GM12892 (cell line): ENCODE measurements at regions not wholly inside any gene's neighbourhood (a gene's known extent, or its start where the extent isn't known, plus 50 kb on each side); places are given as distances from the start of the nearest gene placed in this dataset.

Experiments used
- POLR2A ChIP-seq: IDR thresholded peaks from 2 replicates; pipeline ENCODE4 v1.6.1; 2011; ENCODE audit warnings: low read depth, low read length, control low read depth
- TAF1 ChIP-seq: IDR thresholded peaks from 2 replicates; pipeline ENCODE4 v1.6.1; 2011; ENCODE audit warnings: low read depth, mild to moderate bottlenecking, control low read depth, low read length, borderline replicate concordance

GRCh38 chr21:38909109-38909508, 103.4 kb downstream of the ETS2 start:
- TF ChIP-seq POLR2A: no peak
- TF ChIP-seq TAF1: no peak
